SU-DHL-6 (cell line): ENCODE measurements at regions not wholly inside any gene's neighbourhood (a gene's known extent, or its start where the extent isn't known, plus 50 kb on each side); places are given as distances from the start of the nearest gene placed in this dataset.
"Not testable (repeated sequence)": the region's sequence is repeated elsewhere in the genome, so short reads cannot be mapped to it uniquely, and the experiment has no call there.

Experiments used
- H2AFZ ChIP-seq: fragments of 200-600 bp; sonication (generic); 2 replicates; pipeline ENCODE4 v1.6.1; 2014; ENCODE audit warnings: low read depth, mild to moderate bottlenecking, moderate library complexity, mixed read lengths, antibody characterized with exemption, low read length; ENCODE audit not compliant: severe bottlenecking
- H3F3A ChIP-seq: fragments of 200-600 bp; shearing (Covaris generic); 2 replicates; pipeline ENCODE4 v1.6.0; 2016; ENCODE audit warnings: antibody characterized with exemption, mild to moderate bottlenecking; ENCODE audit not compliant: insufficient read depth
- H3K27ac ChIP-seq: fragments of 200-600 bp; sonication (generic); 2 replicates; pipeline ENCODE4 v1.5.1; 2016; ENCODE audit warnings: low read depth, mild to moderate bottlenecking, low read length, moderate library complexity, mixed read lengths
- H3K27me3 ChIP-seq: fragments of 200-600 bp; sonication (generic), shearing (Covaris generic); 2 replicates; pipeline ENCODE4 v1.6.0; 2014; ENCODE audit warnings: mild to moderate bottlenecking, low read length
- H3K36me3 ChIP-seq: fragments of 200-600 bp; sonication (generic); 2 replicates; pipeline ENCODE4 v1.6.1; 2014; ENCODE audit warnings: mild to moderate bottlenecking, low read length, mixed read lengths
- H3K4me2 ChIP-seq: fragments of 300-600, 200-600 bp; shearing (Covaris generic), sonication (generic); 2 replicates; pipeline ENCODE4 v1.6.0; 2014; ENCODE audit warnings: low read length, low read depth, mild to moderate bottlenecking; ENCODE audit not compliant: poor library complexity, severe bottlenecking
- H3K4me3 ChIP-seq: fragments of 200-600 bp; sonication (generic); 2 replicates; pipeline ENCODE4 v1.5.1; 2014; ENCODE audit warnings: antibody characterized with exemption, low read length, mild to moderate bottlenecking, mixed read lengths; ENCODE audit not compliant: insufficient read depth, poor library complexity, severe bottlenecking
- H3K79me2 ChIP-seq: fragments of 200-600 bp; sonication (generic); 2 replicates; pipeline ENCODE4 v1.6.1; 2014; ENCODE audit warnings: mild to moderate bottlenecking, low read length, moderate library complexity; ENCODE audit not compliant: insufficient read depth
- H3K9ac ChIP-seq: fragments of 200-600 bp; sonication (generic); 2 replicates; pipeline ENCODE4 v1.7.0; 2014; ENCODE audit warnings: mild to moderate bottlenecking, low read length
- H3K9me2 ChIP-seq: fragments of 200-600 bp; sonication (generic); replicated peaks from 2 replicates; pipeline ENCODE4 v1.6.1; 2014; ENCODE audit warnings: low read length; ENCODE audit not compliant: insufficient read depth
- H3K9me3 ChIP-seq: fragments of 200-600 bp; sonication (generic); 2 replicates; pipeline ENCODE4 v1.6.1; 2014; ENCODE audit warnings: low read length, mixed read lengths; ENCODE audit not compliant: insufficient read depth
- H4K20me1 ChIP-seq: fragments of 200-600 bp; sonication (generic); 2 replicates; pipeline ENCODE4 v1.6.1; 2014; ENCODE audit warnings: low read depth, mild to moderate bottlenecking, antibody characterized with exemption, low read length, moderate library complexity, mixed read lengths
- EZH2phosphoT487 ChIP-seq: fragments of 200-600 bp; sonication (generic), shearing (Covaris generic); conservative IDR thresholded peaks from 2 replicates; pipeline ENCODE4 v1.6.1; 2018; ENCODE audit warnings: mild to moderate bottlenecking, antibody characterized with exemption, low read length, moderate library complexity, mixed read lengths
- TF ChIP-seq, protein P1 (sequence below): fragments of 200-600 bp; sonication (generic); IDR thresholded peaks from one replicate; pipeline ENCODE4 v1.5.1; 2017; ENCODE audit warnings: antibody characterized with exemption, mild to moderate bottlenecking, low read length, moderate library complexity; ENCODE audit not compliant: insufficient read depth, poor library complexity, severe bottlenecking

DNA sequence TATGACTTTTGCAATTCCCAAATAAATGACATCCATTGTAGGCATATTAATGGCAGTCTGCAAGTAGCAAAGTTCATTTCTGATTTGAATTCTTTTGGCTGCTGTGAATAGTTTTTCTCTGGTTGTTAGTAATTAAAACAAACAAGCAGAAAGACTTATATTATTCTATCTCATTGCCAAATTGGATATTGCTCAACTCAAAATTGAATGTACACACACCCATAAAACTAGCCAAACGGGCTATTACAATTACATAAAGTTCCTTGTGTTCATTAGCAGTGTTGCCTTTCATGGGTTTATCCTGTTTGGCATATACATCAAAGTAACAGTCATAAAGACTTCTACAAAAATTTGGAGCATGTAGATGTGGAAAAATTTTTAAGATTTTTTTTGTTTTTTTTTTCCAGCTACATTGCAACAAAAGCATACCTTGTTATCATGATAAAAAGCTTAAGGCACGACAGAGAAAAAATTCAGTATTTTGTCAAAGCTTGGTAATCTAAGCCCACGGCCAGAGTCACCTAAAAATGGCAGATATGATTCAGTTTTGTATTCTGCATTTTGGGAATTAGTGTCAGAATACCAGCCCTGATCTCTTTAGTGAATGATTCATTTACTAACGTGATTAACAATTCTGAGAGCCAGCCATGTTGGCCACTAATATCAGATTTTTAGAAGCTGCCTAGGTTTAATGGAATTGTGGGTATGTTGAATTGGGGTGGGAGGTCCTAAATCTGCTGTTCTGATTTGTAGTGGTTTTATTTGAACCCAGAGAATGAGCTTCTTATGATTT is 108.4 kb downstream of the KLF5 start:
- Histone ChIP-seq H3K9me3 (no peaks in the 10 kb centered on the region), H3K36me3 (no peaks in the 10 kb centered on the region), H3F3A (no peaks in the 10 kb centered on the region), H3K9ac (no peak overlapping the region), H2AFZ (no peak overlapping the region), H3K4me2 (no peak overlapping the region), H3K79me2 (no peaks in the 10 kb centered on the region), H3K4me3 (no peak overlapping the region), H4K20me1 (no peaks in the 10 kb centered on the region), H3K27me3 (no peaks in the 10 kb centered on the region), H3K9me2 (no peaks in the 10 kb centered on the region), H3K27ac (no peak overlapping the region)
- TF ChIP-seq EZH2phosphoT487 = no peak
- TF ChIP-seq, protein P1, sequence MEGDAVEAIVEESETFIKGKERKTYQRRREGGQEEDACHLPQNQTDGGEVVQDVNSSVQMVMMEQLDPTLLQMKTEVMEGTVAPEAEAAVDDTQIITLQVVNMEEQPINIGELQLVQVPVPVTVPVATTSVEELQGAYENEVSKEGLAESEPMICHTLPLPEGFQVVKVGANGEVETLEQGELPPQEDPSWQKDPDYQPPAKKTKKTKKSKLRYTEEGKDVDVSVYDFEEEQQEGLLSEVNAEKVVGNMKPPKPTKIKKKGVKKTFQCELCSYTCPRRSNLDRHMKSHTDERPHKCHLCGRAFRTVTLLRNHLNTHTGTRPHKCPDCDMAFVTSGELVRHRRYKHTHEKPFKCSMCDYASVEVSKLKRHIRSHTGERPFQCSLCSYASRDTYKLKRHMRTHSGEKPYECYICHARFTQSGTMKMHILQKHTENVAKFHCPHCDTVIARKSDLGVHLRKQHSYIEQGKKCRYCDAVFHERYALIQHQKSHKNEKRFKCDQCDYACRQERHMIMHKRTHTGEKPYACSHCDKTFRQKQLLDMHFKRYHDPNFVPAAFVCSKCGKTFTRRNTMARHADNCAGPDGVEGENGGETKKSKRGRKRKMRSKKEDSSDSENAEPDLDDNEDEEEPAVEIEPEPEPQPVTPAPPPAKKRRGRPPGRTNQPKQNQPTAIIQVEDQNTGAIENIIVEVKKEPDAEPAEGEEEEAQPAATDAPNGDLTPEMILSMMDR = no peak

DNA sequence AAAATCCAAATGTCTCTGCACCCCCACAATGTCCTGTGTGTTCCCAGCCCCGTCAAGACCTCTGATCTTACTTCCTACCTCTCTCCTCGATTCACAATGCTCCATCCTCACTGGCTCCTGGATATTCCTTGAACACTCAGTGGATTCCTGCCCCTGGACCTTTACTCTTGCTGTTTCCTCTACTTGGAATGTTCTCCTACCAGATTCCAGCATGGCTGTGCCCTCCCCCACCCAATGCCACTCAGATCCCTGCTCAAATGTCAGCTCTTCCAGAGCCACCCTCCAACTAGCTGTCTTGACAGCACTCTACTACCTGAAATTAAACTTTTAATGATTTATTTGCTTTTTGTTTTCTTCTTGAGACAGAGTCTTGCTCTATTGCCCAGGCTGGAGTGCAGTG is 107.4 kb downstream of the KLF5 start:
- Histone ChIP-seq H3F3A (no peaks in the 10 kb centered on the region), H3K27ac (no peak overlapping the region), H3K27me3 (no peaks in the 10 kb centered on the region), H3K9me2 (no peaks in the 10 kb centered on the region), H3K36me3 (no peaks in the 10 kb centered on the region), H3K79me2 (no peaks in the 10 kb centered on the region), H3K9ac (no peak overlapping the region), H2AFZ (no peak overlapping the region), H4K20me1 (no peaks in the 10 kb centered on the region), H3K4me2 (no peak overlapping the region), H3K9me3 (no peaks in the 10 kb centered on the region), H3K4me3 (no peak overlapping the region)
- no peak for TF ChIP-seq EZH2phosphoT487
- TF ChIP-seq, protein P1 = no peak

DNA sequence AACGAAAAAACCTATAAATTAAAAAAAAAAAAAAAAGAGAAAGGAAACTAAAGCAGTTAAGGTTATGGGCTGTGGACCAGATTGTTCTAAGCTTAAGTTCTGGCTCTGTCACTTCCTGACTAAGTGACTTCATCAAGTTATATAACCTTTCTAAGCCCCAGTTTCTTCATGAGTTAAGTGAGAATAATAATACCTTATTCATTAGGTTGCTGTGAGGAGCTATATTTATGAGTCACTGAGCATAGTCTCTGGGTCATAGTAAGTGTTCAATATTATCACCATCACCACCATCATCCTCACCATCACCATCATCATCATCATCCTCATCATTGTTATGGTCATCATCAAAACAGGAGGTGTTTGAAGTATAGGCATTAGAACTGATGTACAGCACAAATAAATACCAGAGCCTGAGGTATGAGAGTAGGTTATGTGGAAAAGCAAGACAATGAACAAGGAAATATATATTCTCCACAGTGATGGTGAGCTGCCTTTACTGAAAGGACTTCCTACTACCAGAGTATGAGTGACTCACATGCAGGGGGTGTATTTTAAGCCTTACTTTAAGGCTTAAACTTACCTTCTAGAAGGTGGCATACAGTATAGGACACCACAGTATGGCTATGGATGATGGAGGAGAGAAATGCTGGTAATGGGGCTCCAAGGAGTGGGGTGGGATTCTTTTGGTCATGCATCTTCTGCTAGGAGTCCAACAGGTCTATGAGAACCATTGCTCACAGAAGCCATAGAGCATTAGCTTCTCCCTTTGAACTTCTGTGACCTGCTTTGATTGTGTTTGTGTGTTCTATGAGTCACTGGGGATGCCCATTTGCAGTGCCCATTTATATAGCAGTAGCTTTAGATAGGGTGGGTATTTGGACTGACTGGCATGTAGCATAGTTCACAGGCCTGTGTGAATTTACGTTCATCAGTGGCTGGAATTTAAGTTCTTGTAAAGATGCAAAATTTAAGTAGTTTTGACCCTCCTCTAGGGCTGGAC is 104.4 kb downstream of the KLF5 start:
- H3K4me2 ChIP-seq = no peak overlapping the region

DNA sequence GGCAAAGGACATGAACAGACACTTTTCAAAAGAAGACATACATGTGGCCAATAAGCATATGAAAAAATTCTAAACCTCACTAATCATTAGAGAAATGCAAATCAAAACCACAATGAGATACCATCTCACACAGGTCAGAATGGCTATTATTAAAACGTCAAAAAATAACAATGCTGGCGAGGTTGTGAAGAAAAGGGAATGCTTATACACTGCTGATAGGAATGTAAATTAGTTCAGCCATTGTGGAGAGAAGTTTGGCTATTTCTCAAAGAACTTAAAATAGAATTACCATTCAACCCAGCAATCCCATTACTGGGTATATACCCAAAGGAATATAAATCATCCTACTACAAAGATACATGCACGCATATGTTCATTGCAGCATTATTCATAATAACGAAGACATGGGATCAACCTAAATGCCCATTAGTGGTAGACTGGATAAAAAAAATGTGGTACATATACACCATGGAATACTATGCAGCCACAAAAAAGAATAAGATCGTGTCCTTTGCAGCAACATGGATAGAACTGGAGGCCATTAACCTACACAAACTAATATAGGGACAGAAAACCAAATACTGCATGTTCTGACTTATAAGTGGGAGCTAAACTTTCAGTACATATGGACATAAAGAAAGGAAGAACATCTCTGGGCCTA is 101.7 kb downstream of the KLF5 start:
- H4K20me1 ChIP-seq, H3K79me2 ChIP-seq, H2AFZ ChIP-seq, H3K27me3 ChIP-seq, H3K9me2 ChIP-seq, H3K9ac ChIP-seq, H3K9me3 ChIP-seq, H3K36me3 ChIP-seq, H3F3A ChIP-seq, H3K4me2 ChIP-seq, H3K4me3 ChIP-seq, H3K27ac ChIP-seq: not testable (repeated sequence)

More for the DNA sequence above, 104.4 kb downstream of the KLF5 start:
- Histone ChIP-seq H4K20me1 (no peaks in the 10 kb centered on the region), H3K79me2 (no peaks in the 10 kb centered on the region), H3F3A (no peaks in the 10 kb centered on the region), H3K4me3 (no peak overlapping the region), H3K9ac (no peak overlapping the region), H3K36me3 (no peaks in the 10 kb centered on the region), H3K27ac (no peak overlapping the region), H2AFZ (no peak overlapping the region), H3K9me2 (no peaks in the 10 kb centered on the region), H3K27me3 (no peaks in the 10 kb centered on the region), H3K9me3 (no peaks in the 10 kb centered on the region)
- TF ChIP-seq, protein P1 = no peak
- TF ChIP-seq EZH2phosphoT487 = no peak
